Epithelial cell of proximal tubule (primary cell): ENCODE measurements at regions not wholly inside any gene's neighbourhood (a gene's known extent, or its start where the extent isn't known, plus 50 kb on each side); places are given as distances from the start of the nearest gene placed in this dataset.

Experiments
- DNase-seq: peaks from one replicate; pipeline ENCODE4 v3.0.0-alpha.2; 2011; ENCODE audit warnings: low read depth
- H3K4me3 ChIP-seq: 2 replicates; pipeline ENCODE4 v1.5.1; 2011; ENCODE audit warnings: low read depth, mild to moderate bottlenecking, low read length
- TF ChIP-seq, protein P1 (sequence below): conservative IDR thresholded peaks from 2 replicates; pipeline ENCODE4 v1.5.1; 2012; ENCODE audit warnings: low read depth, mild to moderate bottlenecking, low read length

DNA sequence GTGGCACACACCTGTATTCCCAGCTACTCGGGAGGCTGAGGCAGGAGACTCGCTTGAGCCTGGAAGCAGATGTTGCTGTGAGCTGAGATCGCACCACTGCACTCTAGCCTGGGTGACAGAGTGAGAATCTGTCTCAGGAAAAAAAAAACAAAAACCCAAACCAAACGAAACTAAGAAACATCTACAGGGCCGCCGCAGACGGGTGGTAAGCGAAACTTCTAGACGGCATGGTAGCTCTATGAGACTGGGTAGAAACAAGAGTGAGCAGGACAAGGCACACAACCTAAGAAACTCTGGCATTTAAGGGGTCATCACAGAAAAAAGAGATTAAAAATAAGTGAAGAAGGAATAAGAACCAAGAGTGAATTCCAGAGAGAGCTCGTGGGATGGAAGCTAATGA is 454.8 kb upstream of the KLF4 start:
- TF ChIP-seq, protein P1, sequence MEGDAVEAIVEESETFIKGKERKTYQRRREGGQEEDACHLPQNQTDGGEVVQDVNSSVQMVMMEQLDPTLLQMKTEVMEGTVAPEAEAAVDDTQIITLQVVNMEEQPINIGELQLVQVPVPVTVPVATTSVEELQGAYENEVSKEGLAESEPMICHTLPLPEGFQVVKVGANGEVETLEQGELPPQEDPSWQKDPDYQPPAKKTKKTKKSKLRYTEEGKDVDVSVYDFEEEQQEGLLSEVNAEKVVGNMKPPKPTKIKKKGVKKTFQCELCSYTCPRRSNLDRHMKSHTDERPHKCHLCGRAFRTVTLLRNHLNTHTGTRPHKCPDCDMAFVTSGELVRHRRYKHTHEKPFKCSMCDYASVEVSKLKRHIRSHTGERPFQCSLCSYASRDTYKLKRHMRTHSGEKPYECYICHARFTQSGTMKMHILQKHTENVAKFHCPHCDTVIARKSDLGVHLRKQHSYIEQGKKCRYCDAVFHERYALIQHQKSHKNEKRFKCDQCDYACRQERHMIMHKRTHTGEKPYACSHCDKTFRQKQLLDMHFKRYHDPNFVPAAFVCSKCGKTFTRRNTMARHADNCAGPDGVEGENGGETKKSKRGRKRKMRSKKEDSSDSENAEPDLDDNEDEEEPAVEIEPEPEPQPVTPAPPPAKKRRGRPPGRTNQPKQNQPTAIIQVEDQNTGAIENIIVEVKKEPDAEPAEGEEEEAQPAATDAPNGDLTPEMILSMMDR = no peak
- no peak for DNase-seq
- no peak overlapping the region for H3K4me3 ChIP-seq

DNA sequence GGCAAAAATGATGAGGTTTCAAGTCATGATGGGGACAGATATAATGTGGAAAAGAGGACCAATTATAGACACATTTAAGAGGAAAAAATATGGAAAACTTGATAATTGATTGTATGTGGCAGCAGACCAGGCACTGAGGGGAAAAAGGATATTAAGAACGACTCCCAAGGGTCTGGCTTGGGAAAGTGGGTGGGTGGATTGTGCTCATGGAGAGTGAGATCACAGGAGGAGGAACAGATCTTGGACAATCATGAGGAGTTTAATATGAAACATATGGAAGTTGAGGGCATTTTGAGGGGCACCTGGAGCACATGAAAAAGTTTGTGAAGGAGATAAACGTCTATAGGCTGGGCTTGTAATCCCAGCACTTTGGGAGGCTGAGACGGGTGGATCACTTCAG is 454.3 kb upstream of the KLF4 start:
- no peak for DNase-seq
- no peak overlapping the region for H3K4me3 ChIP-seq
- TF ChIP-seq, protein P1 = no peak

DNA sequence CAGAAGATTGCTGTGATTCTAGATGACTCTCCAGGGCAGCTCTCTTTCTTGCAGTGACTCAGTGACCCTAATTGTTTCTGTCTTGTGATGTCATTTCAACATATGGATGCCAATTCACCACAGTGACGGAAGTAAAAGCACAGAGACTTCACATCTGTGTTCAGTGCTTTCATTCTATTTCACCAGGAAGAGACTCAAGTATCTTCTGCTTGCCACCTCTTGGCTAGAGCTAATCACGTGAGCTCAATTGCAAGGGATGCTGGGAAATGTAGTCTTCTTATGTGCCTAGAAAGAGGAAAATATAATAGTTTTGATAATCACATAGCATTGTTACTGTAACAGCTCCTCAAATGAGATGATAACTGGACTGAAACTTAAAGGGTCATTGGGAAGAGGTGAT is 453.3 kb upstream of the KLF4 start:
- TF ChIP-seq, protein P1 = no peak
- no peak overlapping the region for H3K4me3 ChIP-seq
- no peak for DNase-seq

DNA sequence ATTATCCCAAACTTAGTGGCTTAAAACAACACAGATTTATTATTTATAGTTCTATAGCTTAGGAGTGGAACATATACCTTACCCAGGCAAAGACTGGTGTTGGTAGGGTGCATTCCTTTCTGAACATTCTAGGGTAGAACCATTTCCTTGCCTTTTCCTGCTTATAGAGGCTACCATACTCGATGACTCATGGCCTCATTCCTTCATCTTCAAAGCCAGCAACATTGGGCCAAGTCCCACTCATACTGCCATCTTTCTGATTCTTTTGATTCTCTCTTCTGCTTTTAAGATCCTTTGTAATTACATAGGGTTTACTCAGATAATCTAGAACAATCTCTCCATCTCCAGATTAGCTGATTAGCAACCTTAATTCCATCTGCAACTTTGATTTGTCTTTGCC is 452.7 kb upstream of the KLF4 start:
- no peak for DNase-seq

DNA sequence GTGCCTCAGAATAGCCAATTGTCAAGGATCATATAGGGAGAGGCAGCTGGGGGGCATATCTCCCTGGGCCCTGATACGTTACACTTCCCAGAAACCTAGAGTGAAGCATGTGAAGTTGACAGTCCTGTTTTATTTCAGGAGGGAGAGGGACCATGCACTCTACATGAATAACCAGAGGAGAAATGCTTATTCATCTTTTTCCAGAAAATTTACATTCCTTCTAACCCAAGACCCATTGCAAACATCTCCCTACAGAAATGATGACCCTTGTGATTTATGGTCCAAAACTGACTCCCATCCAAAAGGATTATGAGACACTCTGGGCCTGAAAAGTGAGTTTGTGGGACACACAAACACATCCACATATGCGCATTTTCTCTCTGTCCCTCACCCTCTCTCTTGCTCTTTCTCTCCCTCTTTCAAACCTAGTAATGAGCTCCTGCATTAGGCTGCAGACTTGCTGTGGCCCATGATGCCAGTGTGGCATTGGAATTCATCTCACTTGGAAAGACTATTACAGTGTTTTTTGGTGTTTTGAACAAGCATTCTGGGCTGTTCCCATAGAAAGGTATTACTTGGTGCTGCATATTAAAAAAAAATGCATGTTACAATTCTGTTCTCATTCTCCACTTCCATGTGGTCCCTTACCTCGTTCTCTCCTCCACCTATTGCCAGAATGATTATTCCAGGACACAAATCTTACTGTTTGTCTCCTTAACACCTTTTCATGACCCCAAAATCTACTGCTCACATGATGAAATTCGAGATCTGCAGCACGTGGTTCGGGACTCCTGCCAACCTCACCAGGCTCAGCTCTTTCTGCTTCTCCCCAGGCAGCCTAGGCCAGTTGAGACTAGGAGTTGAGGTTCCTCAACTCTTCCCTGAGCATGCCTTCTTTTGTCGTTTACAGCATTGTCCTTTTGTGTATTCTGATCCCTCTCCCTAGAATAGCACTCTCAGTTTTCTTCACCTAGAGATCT is 451.3 kb upstream of the KLF4 start:
- H3K4me3 ChIP-seq = no peak overlapping the region
- DNase-seq = no peak
- TF ChIP-seq, protein P1 = no peak

More for the DNA sequence above, 452.7 kb upstream of the KLF4 start:
- H3K4me3 ChIP-seq = no peak overlapping the region
- TF ChIP-seq, protein P1 = no peak

DNA sequence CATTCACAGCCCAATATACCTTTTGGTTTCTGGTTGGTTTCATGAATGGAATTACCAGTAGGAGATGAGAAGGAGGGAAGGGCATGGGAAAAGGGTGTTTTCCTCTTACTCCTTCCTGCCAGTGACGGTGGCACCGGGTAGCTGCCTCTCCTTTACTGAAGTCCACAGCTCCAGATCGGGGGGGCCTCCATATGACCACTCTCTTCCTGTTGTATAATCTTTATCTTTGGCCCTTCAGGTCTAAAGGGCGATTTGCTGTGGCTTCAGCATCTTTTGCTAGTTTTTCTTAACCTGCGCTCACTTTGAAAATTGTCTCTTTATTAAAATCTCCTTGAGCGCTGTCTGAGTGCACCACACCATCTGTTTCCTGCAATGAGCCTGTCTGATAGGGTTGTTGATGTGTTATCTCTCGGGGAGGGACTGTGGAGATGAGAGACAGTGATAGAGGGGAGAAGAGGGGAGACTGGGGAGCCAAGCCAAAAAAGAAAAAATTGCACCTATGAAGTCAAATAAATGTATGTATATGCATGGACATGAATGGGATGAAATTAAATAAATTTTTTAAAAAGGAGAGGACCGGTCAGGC is 449.3 kb upstream of the KLF4 start:
- TF ChIP-seq, protein P1 = no peak
- DNase-seq = no peak
- no peak overlapping the region for H3K4me3 ChIP-seq
